Erythroblast (primary cell): ENCODE measurements at regions not wholly inside any gene's neighbourhood (a gene's known extent, or its start where the extent isn't known, plus 50 kb on each side); places are given as distances from the start of the nearest gene placed in this dataset.

Experiments used
- GATA1 ChIP-seq: IDR thresholded peaks from 2 replicates; pipeline ENCODE4 v1.6.1; 2011; ENCODE audit warnings: low read depth, mild to moderate bottlenecking, control low read depth, low read length, moderate library complexity
- POLR2A ChIP-seq: IDR thresholded peaks from 2 replicates; pipeline ENCODE4 v1.6.1; 2011; ENCODE audit warnings: mild to moderate bottlenecking, low read length

DNA sequence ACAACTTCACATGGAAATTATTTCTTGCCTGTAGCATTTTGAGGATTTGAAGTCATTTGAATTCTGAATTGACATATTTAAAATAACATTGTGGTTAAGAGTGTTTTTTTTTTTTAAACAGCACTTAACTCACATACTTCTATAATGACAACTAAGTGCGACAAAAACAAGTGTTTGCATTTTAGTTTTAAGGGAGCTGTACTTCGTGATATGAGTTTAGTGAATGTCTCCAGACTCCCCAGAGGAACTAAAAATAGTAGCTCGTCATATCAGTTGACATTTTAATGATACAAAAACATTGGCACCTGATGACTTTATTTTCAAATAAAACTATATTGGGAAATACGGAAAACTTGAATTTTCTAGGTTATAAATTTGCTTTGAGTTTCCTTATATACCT lies 389.6 kb upstream of the MON1B start:
- TF ChIP-seq POLR2A (no peak), GATA1 (no peak)
